ENCODE measurements at regions not wholly inside any gene's neighbourhood (a gene's known extent, or its start where the extent isn't known, plus 50 kb on each side); places are given as distances from the start of the nearest gene placed in this dataset.

DNA sequence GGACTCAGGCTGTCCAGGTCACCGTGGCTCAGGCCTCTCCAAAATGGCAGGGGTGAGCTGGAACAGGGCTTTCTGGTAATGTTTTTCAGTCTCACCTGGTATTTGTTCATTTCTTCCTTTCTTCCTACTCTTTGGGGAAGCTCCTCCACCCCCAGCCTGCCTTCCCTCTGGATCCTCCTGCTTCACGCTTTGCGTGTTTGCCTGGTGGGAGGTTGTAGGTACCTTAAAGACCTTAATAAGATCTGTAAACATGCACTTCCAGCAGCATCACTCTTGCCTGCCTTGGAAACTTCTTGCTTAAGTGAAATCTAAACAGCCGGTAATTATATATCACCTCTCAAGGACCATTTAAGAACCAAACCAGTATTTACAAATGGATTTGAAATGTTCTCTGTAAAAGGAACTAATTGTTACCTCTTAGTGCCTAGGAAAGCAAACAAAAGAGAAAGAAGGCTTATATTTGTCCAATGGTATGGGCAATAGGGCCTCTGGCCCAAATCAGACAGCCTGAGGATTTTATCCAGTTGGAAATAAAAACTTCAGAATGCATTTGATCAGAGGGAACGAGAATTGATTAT, 339.9 kb downstream of the CCSER2 start:
- TF ChIP-seq CBX5 (IDR thresholded peaks at IDR 0.05; ENCODE audit: borderline replicate concordance, low read depth) (no peak), ZFP36 (IDR thresholded peaks at IDR 0.05; ENCODE audit: low read depth, low read length, partially characterized antibody) (no peak), RCOR1 (IDR thresholded peaks at IDR 0.05; ENCODE audit: borderline replicate concordance in 1 of 2, low read depth in 2 of 2, low read length in 2 of 2) (no peak), HEY1 (CRISPR knock-in tag; IDR thresholded peaks at IDR 0.05; ENCODE audit: borderline replicate concordance) (no peak)

All from K562 (cell line).